ENCODE measurements at regions not wholly inside any gene's neighbourhood (a gene's known extent, or its start where the extent isn't known, plus 50 kb on each side); places are given as distances from the start of the nearest gene placed in this dataset.

- peak; percentile 11 for TF ChIP-seq CTCF (conservative IDR thresholded peaks at IDR 0.05; ENCODE audit: control insufficient read depth, insufficient read depth, low read depth, low read length)
- no peak overlapping the region for H3K4me3 ChIP-seq (ENCODE audit: control insufficient read depth, low read depth, low read length)
- DNase-seq (ENCODE audit: low read depth), result peak; percentile 99
These were observed 255.6 kb downstream of the HS3ST3A1 start for GRCh38 chr17:13346081-13346533.

GRCh38 chr17:13338421-13338820, 263.3 kb downstream of the HS3ST3A1 start:
- no peak for DNase-seq (ENCODE audit: low read depth)
- peak overlapping the region; percentile 40 for H3K4me3 ChIP-seq (ENCODE audit: control insufficient read depth, low read depth, low read length)
- no peak for TF ChIP-seq CTCF (conservative IDR thresholded peaks at IDR 0.05; ENCODE audit: control insufficient read depth, insufficient read depth, low read depth, low read length)

GRCh38 chr17:13337864-13338371, 263.8 kb downstream of the HS3ST3A1 start:
- TF ChIP-seq CTCF (conservative IDR thresholded peaks at IDR 0.05; ENCODE audit: control insufficient read depth, insufficient read depth, low read depth, low read length), result peak; percentile 95
- DNase-seq (ENCODE audit: low read depth), result peak; percentile 85
- peak overlapping the region; percentile 40 for H3K4me3 ChIP-seq (ENCODE audit: control insufficient read depth, low read depth, low read length)

- no peak for DNase-seq (ENCODE audit: low read depth)
- no peak for TF ChIP-seq CTCF (conservative IDR thresholded peaks at IDR 0.05; ENCODE audit: control insufficient read depth, insufficient read depth, low read depth, low read length)
- H3K4me3 ChIP-seq (ENCODE audit: control insufficient read depth, low read depth, low read length), result no peak overlapping the region
These were observed 264.6 kb downstream of the HS3ST3A1 start for GRCh38 chr17:13337151-13337550.

GRCh38 chr17:13334374-13334773, 267.4 kb downstream of the HS3ST3A1 start:
- no peak overlapping the region for H3K4me3 ChIP-seq (ENCODE audit: control insufficient read depth, low read depth, low read length)
- DNase-seq (ENCODE audit: low read depth), result no peak
- TF ChIP-seq CTCF (conservative IDR thresholded peaks at IDR 0.05; ENCODE audit: control insufficient read depth, insufficient read depth, low read depth, low read length), result no peak

GRCh38 chr17:13333661-13334060, 268.1 kb downstream of the HS3ST3A1 start:
- DNase-seq (ENCODE audit: low read depth), result no peak
- H3K4me3 ChIP-seq (ENCODE audit: control insufficient read depth, low read depth, low read length), result no peak overlapping the region
- no peak for TF ChIP-seq CTCF (conservative IDR thresholded peaks at IDR 0.05; ENCODE audit: control insufficient read depth, insufficient read depth, low read depth, low read length)

GRCh38 chr17:13332207-13332606, 269.5 kb downstream of the HS3ST3A1 start:
- TF ChIP-seq CTCF (conservative IDR thresholded peaks at IDR 0.05; ENCODE audit: control insufficient read depth, insufficient read depth, low read depth, low read length), result no peak
- H3K4me3 ChIP-seq (ENCODE audit: control insufficient read depth, low read depth, low read length), result no peak overlapping the region
- DNase-seq (ENCODE audit: low read depth), result no peak

All from fibroblast of mammary gland (primary cell).